SK-N-SH (cell line): ENCODE measurements at regions not wholly inside any gene's neighbourhood (a gene's known extent, or its start where the extent isn't known, plus 50 kb on each side); places are given as distances from the start of the nearest gene placed in this dataset.

Source experiments
- CTCF ChIA-PET: fragments of 300-600, 350-600 bp; formaldehyde crosslinking; extraction: SDS; loops from one replicate; lab custom pipeline; 2021; lab: Yijun Ruan, JAX
- POLR2A ChIA-PET: fragments of 350-600 bp; sonication (Branson Sonifier 250); formaldehyde crosslinking; extraction: SDS; loops from one replicate; lab custom pipeline; 2020; ENCODE audit warnings: antibody characterized with exemption, inconsistent platforms; lab: Yijun Ruan, JAX
- DNase-seq: peaks from one replicate; pipeline ENCODE4 v3.0.0; 2012
- H2AFZ ChIP-seq: fragments of 200-600 bp; sonication (generic); 2 replicates; pipeline ENCODE4 v1.8.1; 2016; ENCODE audit warnings: antibody characterized with exemption, mild to moderate bottlenecking, low read depth
- H3F3A ChIP-seq: fragments of 200-600 bp; sonication (generic); replicated peaks from 2 replicates; pipeline ENCODE3; 2016; ENCODE audit warnings: antibody characterized with exemption, mild to moderate bottlenecking; ENCODE audit not compliant: insufficient read depth
- H3K27ac ChIP-seq, 2 experiments: fragments of 200-500 bp in 1 of 2; fragments of 200-600 bp in 1 of 2; sonication (Bioruptor generic) in 1 of 2; sonication (generic), shearing (Covaris generic) in 1 of 2; 2 replicates each; pipeline versions ENCODE4 v1.5.1 to v1.6.1; 2014 to 2016; ENCODE audit warnings: low read depth in 2 of 2, inconsistent platforms in 1 of 2, low read length in 1 of 2, mild to moderate bottlenecking in 1 of 2, mixed read lengths in 1 of 2
- H3K27me3 ChIP-seq: fragments of 200-600 bp; sonication (generic), shearing (Covaris generic); 2 replicates; pipeline ENCODE4 v1.6.1; 2016; ENCODE audit warnings: mixed run types; ENCODE audit not compliant: insufficient read depth
- H3K36me3 ChIP-seq, 2 experiments: fragments of 200-500 bp in 1 of 2; fragments of 200-600 bp in 1 of 2; sonication (Bioruptor generic) in 1 of 2; sonication (generic) in 1 of 2; replicated peaks in 1 of 2; 2 replicates each; pipeline versions ENCODE3 to v1.5.1; 2014 to 2016; ENCODE audit warnings: low read length in 1 of 2, mild to moderate bottlenecking in 1 of 2; ENCODE audit not compliant: insufficient read depth in 2 of 2, control insufficient read depth in 1 of 2
- H3K4me1 ChIP-seq, 2 experiments: fragments of 200-500 bp in 1 of 2; fragments of 200-600 bp in 1 of 2; sonication (Bioruptor generic) in 1 of 2; sonication (generic), shearing (Covaris generic) in 1 of 2; 2 replicates each; pipeline versions ENCODE4 v1.5.1 to v1.6.1; 2014 to 2016; ENCODE audit warnings: low read depth in 1 of 2, low read length in 1 of 2, mixed run types in 1 of 2; ENCODE audit not compliant: insufficient read depth in 2 of 2, control insufficient read depth in 1 of 2
- H3K4me2 ChIP-seq: fragments of 200-600 bp; sonication (generic), shearing (Covaris generic); 2 replicates; pipeline ENCODE4 v1.6.1; 2017; ENCODE audit warnings: mixed run types
- H3K4me3 ChIP-seq, 2 experiments: fragments of 200-500 bp in 1 of 2; fragments of 200-600 bp in 1 of 2; sonication (Bioruptor generic) in 1 of 2; sonication (generic), shearing (Covaris generic) in 1 of 2; 2 replicates each; pipeline versions ENCODE4 v1.5.1 to v1.8.1; 2014 to 2016; ENCODE audit warnings: low read depth in 2 of 2, inconsistent platforms in 1 of 2, low read length in 1 of 2, mild to moderate bottlenecking in 1 of 2, mixed read lengths in 1 of 2, moderate library complexity in 1 of 2
- H3K79me2 ChIP-seq: fragments of 200-600 bp; sonication (generic); 2 replicates; pipeline ENCODE4 v1.8.1; 2017; ENCODE audit warnings: mild to moderate bottlenecking; ENCODE audit not compliant: insufficient read depth
- H3K9ac ChIP-seq: fragments of 200-600 bp; sonication (generic); 2 replicates; pipeline ENCODE4 v1.6.1; 2017; ENCODE audit warnings: mixed run types
- H3K9me2 ChIP-seq: fragments of 200-600 bp; sonication (generic); 2 replicates; pipeline ENCODE4 v1.6.1; 2017; ENCODE audit warnings: mixed run types
- H3K9me3 ChIP-seq: fragments of 200-600 bp; sonication (generic); 2 replicates; pipeline ENCODE4 v1.6.1; 2017; ENCODE audit warnings: mixed run types, mild to moderate bottlenecking, moderate library complexity
- H4K20me1 ChIP-seq: fragments of 200-600 bp; sonication (generic); 2 replicates; pipeline ENCODE4 v1.6.1; 2017; ENCODE audit warnings: mild to moderate bottlenecking, mixed run types; ENCODE audit not compliant: insufficient read depth
- CHD2 ChIP-seq: fragments of 150-350 bp; IDR thresholded peaks from 2 replicates; pipeline ENCODE4 v1.6.1; 2018; ENCODE audit warnings: low read length; ENCODE audit not compliant: partially characterized antibody
- CTCF ChIP-seq: fragments of 200-600 bp; sonication (generic); IDR thresholded peaks from 2 replicates; pipeline ENCODE4 v1.6.1; 2017; ENCODE audit warnings: antibody characterized with exemption, mild to moderate bottlenecking, moderate library complexity
- FOXJ3 ChIP-seq: sonication (generic); formaldehyde crosslinking; IDR thresholded peaks from 2 replicates; pipeline ENCODE4 v1.5.1; 2020; ENCODE audit warnings: mild to moderate bottlenecking, missing genetic modification reagents
- FOXM1 ChIP-seq: IDR thresholded peaks from 2 replicates; pipeline ENCODE4 v1.4.0; 2012; ENCODE audit warnings: low read depth, mild to moderate bottlenecking
- GATA2 ChIP-seq: sonication (generic); formaldehyde crosslinking; IDR thresholded peaks from 2 replicates; pipeline ENCODE4 v1.5.0; 2020; ENCODE audit warnings: mild to moderate bottlenecking, missing genetic modification reagents
- NFIC ChIP-seq: IDR thresholded peaks from 2 replicates; pipeline ENCODE4 v1.4.0; 2012; ENCODE audit warnings: borderline replicate concordance
- NRF1 ChIP-seq: IDR thresholded peaks from 2 replicates; pipeline ENCODE4 v1.6.1; 2012; ENCODE audit warnings: low read depth, mild to moderate bottlenecking, low read length
- POLR2AphosphoS5 ChIP-seq: IDR thresholded peaks from 2 replicates; pipeline ENCODE4 v1.6.1; 2012; ENCODE audit warnings: low read depth, low read length
- REST ChIP-seq: IDR thresholded peaks from 2 replicates; pipeline ENCODE4 v1.6.1; 2012; ENCODE audit warnings: mild to moderate bottlenecking, low read depth, low read length, moderate library complexity
- RXRA ChIP-seq: IDR thresholded peaks from 2 replicates; pipeline ENCODE4 v1.4.0; 2012; ENCODE audit warnings: low read depth, mild to moderate bottlenecking, borderline replicate concordance
- SIN3A ChIP-seq: IDR thresholded peaks from 2 replicates; pipeline ENCODE4 v1.6.1; 2012; ENCODE audit warnings: low read depth, mild to moderate bottlenecking, low read length, moderate library complexity, borderline replicate concordance
- SMC3 ChIP-seq: IDR thresholded peaks from 2 replicates; pipeline ENCODE4 v1.6.1; 2012; ENCODE audit warnings: low read depth, low read length, improper control_type of control experiment
- TCF12 ChIP-seq: IDR thresholded peaks from 2 replicates; pipeline ENCODE4 v1.4.0; 2012
- TEAD4 ChIP-seq: IDR thresholded peaks from 2 replicates; pipeline ENCODE4 v1.4.0; 2012; ENCODE audit warnings: mild to moderate bottlenecking, borderline replicate concordance; ENCODE audit not compliant: insufficient read depth
- ZBTB33 ChIP-seq: IDR thresholded peaks from 2 replicates; pipeline ENCODE4 v1.4.0; 2012; ENCODE audit warnings: low read depth, borderline replicate concordance
- WGBS: methylation state at CpG from one replicate; pipeline ENCODE4 v1.1.6; 2017; ENCODE audit warnings: low lambda C conversion rate; 5-methylcytosine and 5-hydroxymethylcytosine counted together

GRCh38 chr18:79601234-79601633 lies 78.4 kb upstream of the CTDP1 start:
- Histone ChIP-seq H3K4me1 (no peaks in the 10 kb centered on the region), H3K79me2 (no peaks in the 10 kb centered on the region), H4K20me1 (no peaks in the 10 kb centered on the region), H3K4me3 (no peak overlapping the region), H3K27me3 (peaks cover 83% of the 10 kb centered on the region), H3K9me2 (no peaks in the 10 kb centered on the region), H3K9ac (no peak overlapping the region)
- ChIA-PET CTCF (interaction anchor here (0.5 to 1.1 kb wide), 2 partner anchors 15 to 337 kb away, joined by 3 read pairs; no protein-coding TSS in a partner anchor), POLR2A (no interaction called here)
- 37% methylated on average over 8 of the region's 8 CpGs for WGBS
- no peak for DNase-seq
- TF ChIP-seq FOXJ3 (CRISPR knock-in tag) = no peak
- no peak for TF ChIP-seq RXRA
- TF ChIP-seq NFIC = no peak
- TF ChIP-seq REST = no peak
- TF ChIP-seq, all 33 proteins: peak for 0
- Histone ChIP-seq H3F3A (peaks cover 3% of the 10 kb centered on the region), H3K36me3 (no peaks in the 10 kb centered on the region), H2AFZ (no peak overlapping the region), H3K9me3 (no peaks in the 10 kb centered on the region), H3K4me2 (no peak overlapping the region), H3K27ac (no peak overlapping the region)

GRCh38 chr18:79603321-79604204 lies 76.0 kb upstream of the CTDP1 start:
- no peaks in the 10 kb centered on the region for H3K9me3 ChIP-seq
- no peak overlapping the region for H2AFZ ChIP-seq
- no peak overlapping the region for H3K4me2 ChIP-seq
- no peaks in the 10 kb centered on the region for H3K79me2 ChIP-seq
- H3K4me3 ChIP-seq = no peak overlapping the region
- H3K9me2 ChIP-seq = no peaks in the 10 kb centered on the region
- ChIA-PET CTCF (no interaction called here), POLR2A (no interaction called here)
- peaks cover 83% of the 10 kb centered on the region for H3K27me3 ChIP-seq
- DNase-seq = no peak
- H3K9ac ChIP-seq = no peak overlapping the region
- peaks cover 3% of the 10 kb centered on the region for H3F3A ChIP-seq
- no peaks in the 10 kb centered on the region for H3K4me1 ChIP-seq
- no peaks in the 10 kb centered on the region for H3K36me3 ChIP-seq
- TF ChIP-seq TCF12 (no peak), SIN3A (no peak), CTCF (no peak), REST (no peak), SMC3 (no peak), GATA2 (no peak), POLR2AphosphoS5 (no peak), TEAD4 (no peak), CHD2 (no peak), RXRA (no peak), NRF1 (no peak), ZBTB33 (no peak), FOXM1 (no peak)
- no peak overlapping the region for H3K27ac ChIP-seq
- 27% methylated on average over 12 of the region's 37 CpGs for WGBS
- no peaks in the 10 kb centered on the region for H4K20me1 ChIP-seq
